DND-41 (cell line): ENCODE measurements at regions not wholly inside any gene's neighbourhood (a gene's known extent, or its start where the extent isn't known, plus 50 kb on each side); places are given as distances from the start of the nearest gene placed in this dataset.

ENCODE experiments used
- ATAC-seq: fragments of 200-7000 bp; cut with Tn5 transposase; 3 replicates; pipeline ENCODE4 v1.9.1; 2021; ENCODE audit warnings: low read depth; ENCODE audit not compliant: insufficient read depth
- DNase-seq: peaks from one replicate; pipeline ENCODE4 v3.0.0-alpha.2; 2020
- H2AFZ ChIP-seq: 2 replicates; pipeline ENCODE4 v1.6.0; 2012; ENCODE audit warnings: low read depth, low read length
- H3K27ac ChIP-seq: 2 replicates; pipeline ENCODE4 v1.5.1; 2012; ENCODE audit warnings: low read length, inconsistent platforms
- H3K27me3 ChIP-seq: fragments of 200-600 bp; sonication (generic); 2 replicates; pipeline ENCODE4 v1.6.0; 2012; ENCODE audit warnings: low read length, mild to moderate bottlenecking, inconsistent platforms; ENCODE audit not compliant: insufficient read depth, poor library complexity
- H3K36me3 ChIP-seq: 2 replicates; pipeline ENCODE4 v1.5.1; 2012; ENCODE audit warnings: low read length, inconsistent platforms; ENCODE audit not compliant: insufficient read depth
- H3K4me1 ChIP-seq: 2 replicates; pipeline ENCODE4 v1.5.1; 2012; ENCODE audit warnings: mild to moderate bottlenecking, low read length; ENCODE audit not compliant: insufficient read depth
- H3K4me2 ChIP-seq: 2 replicates; pipeline ENCODE4 v1.6.0; 2012; ENCODE audit warnings: mild to moderate bottlenecking, moderate library complexity, low read length, inconsistent platforms; ENCODE audit not compliant: insufficient read depth
- H3K4me3 ChIP-seq, 2 experiments: fragments of 200-600 bp in 1 of 2; shearing (Covaris generic) in 1 of 2; 2 replicates each; pipeline ENCODE4 v1.5.1; 2012 to 2016; ENCODE audit warnings: inconsistent platforms in 2 of 2, low read length in 2 of 2, mild to moderate bottlenecking in 2 of 2, low read depth in 1 of 2, moderate library complexity in 1 of 2
- H3K79me2 ChIP-seq: 2 replicates; pipeline ENCODE4 v1.6.0; 2012; ENCODE audit warnings: low read length, inconsistent platforms; ENCODE audit not compliant: insufficient read depth
- H3K9ac ChIP-seq: 2 replicates; pipeline ENCODE4 v1.6.0; 2012; ENCODE audit warnings: low read depth, mild to moderate bottlenecking, inconsistent platforms, low read length, moderate library complexity
- H3K9me3 ChIP-seq: 2 replicates; pipeline ENCODE4 v1.5.1; 2012; ENCODE audit warnings: low read length, moderate library complexity, mild to moderate bottlenecking, inconsistent platforms; ENCODE audit not compliant: insufficient read depth, severe bottlenecking
- H4K20me1 ChIP-seq: 2 replicates; pipeline ENCODE4 v1.6.0; 2012; ENCODE audit warnings: low read length; ENCODE audit not compliant: insufficient read depth
- CTCF ChIP-seq: IDR thresholded peaks from 2 replicates; pipeline ENCODE4 v1.5.1; 2012; ENCODE audit warnings: borderline replicate concordance, low read length, moderate library complexity, mild to moderate bottlenecking; ENCODE audit not compliant: poor library complexity, severe bottlenecking; ENCODE audit errors: extremely low read depth
- EZH2 ChIP-seq: IDR thresholded peaks from 3 replicates; pipeline ENCODE4 v1.6.1; 2012; ENCODE audit warnings: borderline replicate concordance, low read depth, mild to moderate bottlenecking, moderate library complexity, low read length, inconsistent platforms; ENCODE audit not compliant: severe bottlenecking

- Histone ChIP-seq H2AFZ (no peak overlapping the region), H3K4me2 (no peak overlapping the region), H3K9me3 (no peaks in the 10 kb centered on the region), H3K4me1 (no peaks in the 10 kb centered on the region), H3K79me2 (no peaks in the 10 kb centered on the region), H3K27ac (no peak overlapping the region), H3K4me3 (no peak overlapping the region), H3K36me3 (no peaks in the 10 kb centered on the region), H3K9ac (no peak overlapping the region), H3K27me3 (no peaks in the 10 kb centered on the region), H4K20me1 (no peaks in the 10 kb centered on the region)
- DNase-seq, result no peak
- TF ChIP-seq EZH2 (no peak), CTCF (no peak)
- no peak for ATAC-seq
Observed at GRCh38 chr2:114049280-114049679, 159.4 kb downstream of the ACTR3 start.

GRCh38 chr2:114049826-114050225 is 159.9 kb downstream of the ACTR3 start:
- H3K9me3 ChIP-seq, result no peaks in the 10 kb centered on the region
- TF ChIP-seq EZH2, result no peak
- TF ChIP-seq CTCF, result no peak
- ATAC-seq (no peak), DNase-seq (no peak)
- no peak overlapping the region for H3K9ac ChIP-seq
- H3K79me2 ChIP-seq, result no peaks in the 10 kb centered on the region
- H3K27me3 ChIP-seq, result no peaks in the 10 kb centered on the region
- no peaks in the 10 kb centered on the region for H3K36me3 ChIP-seq
- H3K4me2 ChIP-seq, result no peak overlapping the region
- H4K20me1 ChIP-seq, result no peaks in the 10 kb centered on the region
- no peak overlapping the region for H3K4me3 ChIP-seq
- H2AFZ ChIP-seq, result no peak overlapping the region
- H3K4me1 ChIP-seq, result no peaks in the 10 kb centered on the region
- no peak overlapping the region for H3K27ac ChIP-seq

- Histone ChIP-seq H3K79me2 (no peaks in the 10 kb centered on the region), H3K9ac (no peak overlapping the region), H3K9me3 (no peaks in the 10 kb centered on the region), H3K27ac (no peak overlapping the region), H3K4me3 (no peak overlapping the region), H3K4me1 (no peaks in the 10 kb centered on the region), H3K36me3 (no peaks in the 10 kb centered on the region), H2AFZ (no peak overlapping the region), H3K4me2 (no peak overlapping the region), H4K20me1 (no peaks in the 10 kb centered on the region), H3K27me3 (no peaks in the 10 kb centered on the region)
- DNase-seq (no peak), ATAC-seq (no peak)
- TF ChIP-seq CTCF (no peak), EZH2 (no peak)
Observed at GRCh38 chr2:114056294-114057143, 166.6 kb downstream of the ACTR3 start.
